ENCODE measurements at regions not wholly inside any gene's neighbourhood (a gene's known extent, or its start where the extent isn't known, plus 50 kb on each side); places are given as distances from the start of the nearest gene placed in this dataset.

DNA sequence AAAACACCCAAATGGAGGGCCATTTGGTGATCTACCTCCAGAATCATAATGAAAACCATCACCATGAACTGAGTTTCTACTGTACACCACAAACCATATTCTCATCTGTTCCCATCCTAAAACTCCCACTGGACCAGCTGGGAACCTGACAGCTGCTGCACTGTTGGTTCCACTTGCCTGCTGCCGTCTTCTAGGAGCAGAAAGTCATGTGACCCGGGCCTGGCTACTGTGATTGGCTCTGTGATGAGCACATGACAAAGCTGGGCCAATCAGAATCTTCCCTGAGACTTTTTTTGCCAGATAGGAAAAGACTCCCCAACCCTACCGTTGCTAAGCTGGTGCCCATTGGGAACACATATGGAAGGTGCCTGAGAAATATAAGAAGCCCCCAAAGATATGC is 264.2 kb downstream of the MRTFB start:
- no peak for DNase-seq
- H3K4me3 ChIP-seq: no peak overlapping the region
- intact Hi-C loops (cut with DNase I): no loop called here
- H3K9me3 ChIP-seq: no peaks in the 10 kb centered on the region
- 88 to 94% methylated on average over 2 to 3 of the region's 3 CpGs for WGBS, 2 donors
- H3K36me3 ChIP-seq: no peaks in the 10 kb centered on the region
- peaks cover 3 to 17% (median 4%) of the 10 kb centered on the region in 3 donors for H3K4me1 ChIP-seq
- H3K27ac ChIP-seq: no peak overlapping the region
- TF ChIP-seq, protein P1, sequence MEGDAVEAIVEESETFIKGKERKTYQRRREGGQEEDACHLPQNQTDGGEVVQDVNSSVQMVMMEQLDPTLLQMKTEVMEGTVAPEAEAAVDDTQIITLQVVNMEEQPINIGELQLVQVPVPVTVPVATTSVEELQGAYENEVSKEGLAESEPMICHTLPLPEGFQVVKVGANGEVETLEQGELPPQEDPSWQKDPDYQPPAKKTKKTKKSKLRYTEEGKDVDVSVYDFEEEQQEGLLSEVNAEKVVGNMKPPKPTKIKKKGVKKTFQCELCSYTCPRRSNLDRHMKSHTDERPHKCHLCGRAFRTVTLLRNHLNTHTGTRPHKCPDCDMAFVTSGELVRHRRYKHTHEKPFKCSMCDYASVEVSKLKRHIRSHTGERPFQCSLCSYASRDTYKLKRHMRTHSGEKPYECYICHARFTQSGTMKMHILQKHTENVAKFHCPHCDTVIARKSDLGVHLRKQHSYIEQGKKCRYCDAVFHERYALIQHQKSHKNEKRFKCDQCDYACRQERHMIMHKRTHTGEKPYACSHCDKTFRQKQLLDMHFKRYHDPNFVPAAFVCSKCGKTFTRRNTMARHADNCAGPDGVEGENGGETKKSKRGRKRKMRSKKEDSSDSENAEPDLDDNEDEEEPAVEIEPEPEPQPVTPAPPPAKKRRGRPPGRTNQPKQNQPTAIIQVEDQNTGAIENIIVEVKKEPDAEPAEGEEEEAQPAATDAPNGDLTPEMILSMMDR (IDR thresholded peaks at IDR 0.05): no peak
- TF ChIP-seq POLR2A (IDR thresholded peaks at IDR 0.05): no peak
- no peaks in the 10 kb centered on the region for H3K27me3 ChIP-seq

DNA sequence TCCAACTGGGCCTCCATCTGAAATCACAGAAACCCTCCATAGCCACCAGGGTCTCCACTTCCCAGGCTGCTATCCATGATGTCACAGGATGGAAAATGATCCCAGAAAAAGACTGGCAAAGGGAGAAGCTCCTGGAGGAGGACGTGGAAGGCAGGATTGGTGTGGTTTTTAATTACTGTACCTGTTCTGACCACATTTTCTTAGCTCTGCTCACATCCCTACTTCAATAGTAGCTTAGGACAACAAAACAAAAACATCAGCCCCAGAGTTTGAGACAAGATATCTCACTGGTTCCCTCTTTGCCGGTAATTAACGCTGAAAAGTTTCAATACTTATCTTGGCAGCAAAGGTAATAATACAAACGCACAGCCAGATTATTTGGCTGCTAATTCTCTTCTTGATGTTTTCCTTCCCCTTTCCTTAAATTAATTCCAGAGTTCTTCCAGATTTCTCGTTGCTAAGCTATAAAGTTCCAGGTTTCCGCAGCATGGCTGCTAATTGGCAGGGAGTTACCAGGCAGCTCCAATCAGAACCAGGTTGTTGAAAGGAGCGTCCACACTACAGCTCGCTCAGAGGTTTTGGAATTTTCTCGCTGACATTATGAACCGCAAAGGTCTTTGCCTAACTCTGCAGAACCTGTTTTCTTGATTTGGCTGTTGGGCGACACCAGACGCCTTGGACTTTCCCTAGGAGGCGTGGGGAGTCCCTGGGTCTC is 263.4 kb downstream of the MRTFB start:
- Histone ChIP-seq H3K9me3 (no peaks in the 10 kb centered on the region), H3K36me3 (no peaks in the 10 kb centered on the region), H3K4me1 (peaks cover 3 to 17% (median 4%) of the 10 kb centered on the region in 3 donors), H3K27me3 (no peaks in the 10 kb centered on the region), H3K4me3 (no peak overlapping the region), H3K27ac (no peak overlapping the region)
- TF ChIP-seq, protein P1 (IDR thresholded peaks at IDR 0.05): no peak
- TF ChIP-seq POLR2A (IDR thresholded peaks at IDR 0.05): no peak
- DNase-seq: no peak
- intact Hi-C loops (cut with DNase I): no loop called here
- 69 to 71% methylated on average over 9 to 13 of the region's 13 CpGs for WGBS, 2 donors

DNA sequence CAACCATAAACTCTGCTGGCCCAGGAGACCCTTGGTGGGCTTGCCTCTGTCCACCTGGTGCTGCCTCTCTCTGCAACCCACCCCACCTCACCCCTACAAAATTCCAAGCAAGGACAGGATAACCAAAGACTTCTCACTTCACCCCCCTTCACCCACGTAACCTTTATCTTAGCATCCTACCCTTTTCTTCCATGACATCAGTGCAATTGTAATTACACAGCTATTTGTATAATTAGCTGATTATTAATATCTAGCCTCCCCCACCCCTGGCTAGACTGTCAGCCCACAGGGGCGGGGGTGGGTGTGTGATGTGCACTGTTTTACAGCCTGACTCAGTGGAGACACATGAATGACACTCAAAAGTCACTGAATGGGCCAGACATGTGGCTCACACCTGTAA is 262.2 kb downstream of the MRTFB start:
- no peaks in the 10 kb centered on the region for H3K9me3 ChIP-seq
- TF ChIP-seq POLR2A (IDR thresholded peaks at IDR 0.05): no peak
- TF ChIP-seq, protein P1 (IDR thresholded peaks at IDR 0.05): no peak
- intact Hi-C loops (cut with DNase I): no loop called here
- peaks cover 0 to 6% (median 0%) of the 10 kb centered on the region in 3 donors for H3K36me3 ChIP-seq
- H3K4me1 ChIP-seq: peaks cover 3 to 17% (median 4%) of the 10 kb centered on the region in 3 donors
- H3K27ac ChIP-seq: no peak overlapping the region
- no peak overlapping the region for H3K4me3 ChIP-seq
- 91 to 100% methylated on average over 1 to 2 of the region's 2 CpGs for WGBS, 2 donors
- no peaks in the 10 kb centered on the region for H3K27me3 ChIP-seq
- DNase-seq: no peak

DNA sequence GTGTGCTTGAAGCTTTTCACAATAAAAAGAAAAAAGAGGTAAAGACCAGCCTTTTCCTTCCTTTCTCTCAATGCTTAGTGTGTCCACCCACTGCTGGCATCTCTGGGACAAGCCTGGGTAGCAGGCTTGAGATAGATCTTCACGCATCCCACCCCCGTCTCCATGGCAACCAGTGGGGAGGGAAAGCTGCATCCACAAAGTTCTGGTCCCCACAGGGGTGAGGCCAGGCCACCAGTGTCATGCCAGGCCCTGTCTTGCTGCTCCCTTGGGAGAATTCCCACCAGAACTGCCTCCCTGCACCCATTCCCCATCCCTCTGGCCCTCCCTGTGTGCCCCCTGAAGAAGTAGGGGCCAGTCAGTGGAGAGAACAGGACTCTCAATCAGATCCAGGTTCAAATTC is 259.9 kb downstream of the MRTFB start:
- no peak for TF ChIP-seq POLR2A (IDR thresholded peaks at IDR 0.05)
- TF ChIP-seq, protein P1 (IDR thresholded peaks at IDR 0.05): no peak
- Histone ChIP-seq H3K27me3 (no peaks in the 10 kb centered on the region), H3K4me1 (peaks cover 0 to 14% (median 0%) of the 10 kb centered on the region in 3 donors), H3K36me3 (peaks cover 0 to 21% (median 5%) of the 10 kb centered on the region in 3 donors), H3K27ac (no peak overlapping the region), H3K4me3 (no peak overlapping the region), H3K9me3 (no peaks in the 10 kb centered on the region)
- no peak for DNase-seq
- intact Hi-C loops (cut with DNase I): no loop called here
- WGBS, 2 donors: 72 to 77% methylated on average over 2 of the region's 2 CpGs

DNA sequence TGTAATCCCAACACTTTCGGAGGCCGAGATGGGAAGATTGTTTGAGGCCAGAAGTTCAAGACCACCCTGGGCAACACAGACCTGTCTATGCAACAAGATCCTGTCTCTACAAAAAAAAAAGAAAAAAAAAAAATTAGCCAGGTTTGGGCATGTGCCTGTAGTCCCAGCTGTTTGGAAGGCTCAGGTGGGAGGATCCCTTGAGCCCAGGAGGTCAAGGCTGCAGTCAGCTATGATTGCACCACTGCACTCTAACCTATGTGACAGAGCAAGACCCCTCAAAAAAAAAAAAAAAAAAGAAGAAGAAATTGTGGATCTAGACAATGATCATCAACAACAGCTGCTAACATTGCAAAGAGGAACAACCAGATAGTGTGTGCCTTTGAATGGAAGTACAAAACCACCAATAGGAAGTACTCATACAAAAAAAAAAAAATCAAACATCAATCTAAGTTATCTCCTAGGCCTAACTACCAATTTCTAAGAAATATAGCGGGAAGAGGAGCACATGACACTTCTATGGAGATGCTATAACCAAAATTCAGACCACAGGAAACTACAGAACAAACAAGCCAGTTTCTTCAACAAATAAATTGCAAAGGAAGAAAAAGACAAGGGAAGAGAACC is 258.7 kb downstream of the MRTFB start:
- intact Hi-C loops (cut with DNase I): no loop called here
- WGBS, 2 donors: 82 to 92% methylated on average over 3 of the region's 3 CpGs
- H3K9me3 ChIP-seq: no peaks in the 10 kb centered on the region

More for the DNA sequence above, 258.7 kb downstream of the MRTFB start:
- TF ChIP-seq POLR2A (IDR thresholded peaks at IDR 0.05): no peak
- TF ChIP-seq, protein P1 (IDR thresholded peaks at IDR 0.05): no peak
- no peak for DNase-seq
- no peak overlapping the region for H3K4me3 ChIP-seq
- peaks cover 0 to 21% (median 5%) of the 10 kb centered on the region in 3 donors for H3K36me3 ChIP-seq
- no peaks in the 10 kb centered on the region for H3K27me3 ChIP-seq
- H3K27ac ChIP-seq: no peak overlapping the region
- H3K4me1 ChIP-seq: peaks cover 0 to 16% (median 0%) of the 10 kb centered on the region in 3 donors
